Colonic mucosa (tissue), 4 donors: ENCODE measurements at regions not wholly inside any gene's neighbourhood (a gene's known extent, or its start where the extent isn't known, plus 50 kb on each side); places are given as distances from the start of the nearest gene placed in this dataset.

Source experiments
- DNase-seq: peaks from one replicate; pipeline ENCODE4 v3.0.0-alpha.2; 2020
- H3K27ac ChIP-seq: fragments of 200-600 bp; one replicate; pipeline ENCODE4 v1.8.0; 2021
- H3K27me3 ChIP-seq: fragments of 200-600 bp; one replicate; pipeline ENCODE4 v1.8.0; 2021
- H3K36me3 ChIP-seq: fragments of 200-600 bp; one replicate; pipeline ENCODE4 v1.8.0; 2021
- H3K4me1 ChIP-seq: fragments of 200-600 bp; one replicate; pipeline ENCODE4 v1.8.0; 2021; ENCODE audit warnings: mild to moderate bottlenecking
- H3K4me3 ChIP-seq: fragments of 200-600 bp; one replicate; pipeline ENCODE4 v1.8.0; 2021
- H3K9ac ChIP-seq, 2 donors: one replicate each; pipeline ENCODE4 v1.7.0; 2013; ENCODE audit warnings: control low read depth in 2 of 2, low read depth in 2 of 2, low read length in 2 of 2
- H3K9me3 ChIP-seq: fragments of 200-600 bp; one replicate; pipeline ENCODE4 v1.8.0; 2021
- CTCF ChIP-seq: fragments of 200-600 bp; IDR thresholded peaks from one replicate; pipeline ENCODE4 v1.8.0; 2022; ENCODE audit warnings: antibody characterized with exemption, mild to moderate bottlenecking
- intact Hi-C: fragments of 100-400 bp; cut with DNase I; formaldehyde crosslinking; loops from one replicate; pipeline ENCODE4 v1.14.1; 2022
- donor health status: healthy.
- donor health status: DM: no; HTN: no; CAD: no.
- donor health status: DM: no; HTN: no; CAD: no.

DNA sequence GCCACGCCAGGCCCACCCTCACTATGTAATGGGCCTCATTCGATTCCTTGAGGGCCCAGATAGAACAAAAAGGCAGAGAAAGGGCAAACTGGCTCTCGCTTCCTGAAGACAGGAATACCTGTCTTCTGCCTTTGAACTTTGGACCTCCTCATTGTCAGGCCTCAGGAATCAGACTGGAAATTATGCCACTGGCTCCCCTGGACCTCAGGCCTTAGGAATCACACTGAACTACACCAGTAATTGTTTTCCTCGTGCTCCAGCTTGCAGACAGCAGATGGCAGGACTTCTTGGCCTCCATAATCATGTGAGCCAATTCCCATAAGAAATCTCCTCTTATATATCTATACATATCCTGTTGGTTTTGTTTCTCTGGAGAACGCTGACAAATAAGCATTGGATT is 258.6 kb upstream of the KCNG1 start:
- intact Hi-C loops: no loop called here
- Histone ChIP-seq H3K27me3 (no peaks in the 10 kb centered on the region), H3K9me3 (no peaks in the 10 kb centered on the region), H3K4me3 (no peak overlapping the region), H3K9ac (no peak overlapping the region), H3K27ac (no peak overlapping the region), H3K36me3 (no peaks in the 10 kb centered on the region), H3K4me1 (no peaks in the 10 kb centered on the region)
- DNase-seq: no peak
- no peak for TF ChIP-seq CTCF

GRCh38 chr20:51280047-51280446 is 257.1 kb upstream of the KCNG1 start:
- Histone ChIP-seq H3K27ac (no peak overlapping the region), H3K36me3 (no peaks in the 10 kb centered on the region), H3K27me3 (no peaks in the 10 kb centered on the region), H3K9ac (no peak overlapping the region), H3K4me1 (no peaks in the 10 kb centered on the region), H3K4me3 (no peak overlapping the region), H3K9me3 (no peaks in the 10 kb centered on the region)
- TF ChIP-seq CTCF: no peak
- DNase-seq: no peak
- intact Hi-C loops: no loop called here

DNA sequence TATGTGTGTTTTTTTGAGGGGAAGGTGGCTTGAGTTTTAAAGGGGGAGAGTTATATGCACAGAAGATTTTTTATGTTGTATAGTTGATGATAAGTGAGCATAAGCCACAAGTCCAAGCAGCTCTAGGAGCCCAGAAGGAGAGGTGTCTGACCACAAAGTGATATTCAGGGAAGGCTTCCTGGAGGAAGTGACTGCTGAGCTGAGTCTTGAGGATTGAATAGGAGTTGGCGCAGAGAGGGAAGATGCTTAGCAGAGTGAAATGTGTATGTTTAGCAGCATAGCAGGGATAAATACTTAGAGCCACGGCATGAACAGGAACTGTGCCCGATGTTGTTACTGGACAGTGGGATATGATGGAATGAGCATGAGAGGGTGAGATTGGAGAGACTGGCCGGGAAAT is 255.1 kb upstream of the KCNG1 start:
- intact Hi-C loops: no loop called here
- Histone ChIP-seq H3K4me1 (no peaks in the 10 kb centered on the region), H3K27ac (no peak overlapping the region), H3K36me3 (no peaks in the 10 kb centered on the region), H3K4me3 (no peak overlapping the region), H3K27me3 (no peaks in the 10 kb centered on the region), H3K9ac (no peak overlapping the region), H3K9me3 (no peaks in the 10 kb centered on the region)
- DNase-seq: no peak
- no peak for TF ChIP-seq CTCF

DNA sequence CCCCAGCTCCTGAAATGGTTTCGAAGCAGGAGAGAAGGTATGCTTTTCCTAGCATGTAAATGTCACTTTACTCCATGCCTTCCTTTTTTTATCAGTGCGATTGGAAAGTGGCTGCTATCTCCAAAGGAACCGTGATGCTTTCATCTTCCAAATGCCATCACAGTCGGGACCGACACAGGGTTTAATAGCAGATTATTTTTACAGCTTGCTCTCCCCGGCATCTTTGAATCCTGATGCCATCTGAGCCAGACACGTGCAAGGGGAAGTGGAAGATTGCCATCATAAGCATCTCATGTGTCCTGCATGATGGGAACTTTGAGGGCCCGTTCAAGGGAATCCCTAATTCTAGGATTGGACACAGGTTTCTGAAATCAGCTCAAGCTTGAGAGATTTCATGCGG is 253.4 kb upstream of the KCNG1 start:
- no peak for DNase-seq
- no peaks in the 10 kb centered on the region for H3K36me3 ChIP-seq
- H3K4me3 ChIP-seq: no peak overlapping the region
- H3K9me3 ChIP-seq: no peaks in the 10 kb centered on the region
- H3K27ac ChIP-seq: no peak overlapping the region
- TF ChIP-seq CTCF: no peak
- H3K9ac ChIP-seq: no peak overlapping the region
- intact Hi-C loops: no loop called here
- H3K4me1 ChIP-seq: no peaks in the 10 kb centered on the region
- H3K27me3 ChIP-seq: no peaks in the 10 kb centered on the region

DNA sequence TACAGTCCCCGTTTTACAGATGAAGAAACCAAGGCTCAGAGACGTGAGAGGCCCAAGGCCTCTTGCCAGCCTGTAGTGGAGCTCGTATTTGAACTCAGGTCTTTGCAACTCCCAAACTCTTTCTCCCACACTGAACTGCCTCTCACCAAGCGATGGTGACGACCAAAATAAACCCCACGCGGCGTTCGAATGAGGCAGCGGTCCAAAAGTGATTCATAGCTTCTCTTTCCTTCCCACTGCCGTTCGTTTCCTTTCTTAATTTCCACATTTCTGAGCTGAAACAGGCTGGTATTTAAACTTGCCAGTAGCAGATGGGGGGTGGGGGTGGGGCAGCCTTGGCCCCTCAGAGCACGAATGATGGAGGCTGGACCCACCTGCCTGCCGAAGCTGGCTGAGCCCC is 252.9 kb upstream of the KCNG1 start:
- no peaks in the 10 kb centered on the region for H3K36me3 ChIP-seq
- intact Hi-C loops: no loop called here

More for the DNA sequence above, 252.9 kb upstream of the KCNG1 start:
- Histone ChIP-seq H3K27me3 (no peaks in the 10 kb centered on the region), H3K9ac (no peak overlapping the region), H3K9me3 (no peaks in the 10 kb centered on the region), H3K27ac (no peak overlapping the region), H3K4me3 (no peak overlapping the region), H3K4me1 (no peaks in the 10 kb centered on the region)
- DNase-seq: no peak
- TF ChIP-seq CTCF: no peak
